Activated B cell treated with CpG ODN at 0.5 μM for 24 hours (primary cell): ENCODE measurements at regions not wholly inside any gene's neighbourhood (a gene's known extent, or its start where the extent isn't known, plus 50 kb on each side); places are given as distances from the start of the nearest gene placed in this dataset.

Source experiments
- ATAC-seq: fragments of 200-7000 bp; cut with Tn5 transposase; one replicate; pipeline ENCODE4 v1.10.0; 2021; ENCODE audit warnings: low read depth, mild to moderate bottlenecking, moderate library complexity
- CTCF ChIA-PET: fragments of 350-600 bp; sonication (Branson Sonifier 250); formaldehyde crosslinking; loops from one replicate; lab custom pipeline; 2021; ENCODE audit warnings: antibody characterized with exemption; lab: Charles Lee
- POLR2A ChIA-PET: fragments of 350-600 bp; sonication (Branson Sonifier 250); formaldehyde crosslinking; loops from one replicate; lab custom pipeline; 2021; ENCODE audit warnings: antibody characterized with exemption; lab: Charles Lee
- DNase-seq: peaks from one replicate; pipeline ENCODE4 v3.0.0; 2022
- H3K27ac Mint-ChIP-seq: one replicate; pipeline ENCODE4 v1.8.0; 2020; ENCODE audit warnings: mixed read lengths
- H3K27me3 Mint-ChIP-seq: one replicate; pipeline ENCODE4 v1.8.0; 2021; ENCODE audit warnings: mixed read lengths
- H3K36me3 Mint-ChIP-seq: one replicate; pipeline ENCODE4 v1.8.0; 2021; ENCODE audit warnings: low read depth, mixed read lengths
- H3K4me1 Mint-ChIP-seq: one replicate; pipeline ENCODE4 v1.8.0; 2021; ENCODE audit warnings: mixed read lengths
- H3K4me3 Mint-ChIP-seq: one replicate; pipeline ENCODE4 v1.8.0; 2020; ENCODE audit warnings: mild to moderate bottlenecking, mixed read lengths
- H3K9me3 Mint-ChIP-seq: one replicate; pipeline ENCODE4 v1.8.0; 2020; ENCODE audit warnings: mixed read lengths
- intact Hi-C: fragments of 100-400 bp; cut with micrococcal nuclease; formaldehyde crosslinking; loops from one replicate; pipeline ENCODE4 v1.15.1; 2024
- TF ChIP-seq, protein P1 (sequence below): fragments of 200-600 bp; IDR thresholded peaks from one replicate; pipeline ENCODE4 v1.8.0; 2022; ENCODE audit warnings: antibody characterized with exemption, mild to moderate bottlenecking

DNA sequence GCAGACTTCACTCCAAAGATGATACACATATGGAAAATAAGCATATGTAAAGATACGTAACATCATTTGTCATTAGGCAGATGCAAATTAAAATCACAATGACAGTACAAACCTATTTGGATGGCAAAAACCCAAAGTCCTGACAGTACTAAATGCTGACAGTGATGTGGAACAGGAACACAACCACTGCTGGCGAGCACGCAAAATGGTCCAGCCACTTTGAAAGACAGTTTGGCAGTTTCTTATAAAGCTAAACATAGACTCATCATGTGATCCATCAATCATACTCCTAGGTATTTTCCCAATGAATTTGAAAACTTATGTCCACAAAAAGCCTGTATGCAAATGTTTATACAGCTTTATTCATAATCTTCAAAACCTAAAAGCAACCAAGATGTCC, 200.7 kb downstream of the RAMP3 start:
- ATAC-seq (no peak), DNase-seq (no peak)
- peaks cover 8% of the 10 kb centered on the region for H3K27me3 Mint-ChIP-seq
- TF ChIP-seq, protein P1, sequence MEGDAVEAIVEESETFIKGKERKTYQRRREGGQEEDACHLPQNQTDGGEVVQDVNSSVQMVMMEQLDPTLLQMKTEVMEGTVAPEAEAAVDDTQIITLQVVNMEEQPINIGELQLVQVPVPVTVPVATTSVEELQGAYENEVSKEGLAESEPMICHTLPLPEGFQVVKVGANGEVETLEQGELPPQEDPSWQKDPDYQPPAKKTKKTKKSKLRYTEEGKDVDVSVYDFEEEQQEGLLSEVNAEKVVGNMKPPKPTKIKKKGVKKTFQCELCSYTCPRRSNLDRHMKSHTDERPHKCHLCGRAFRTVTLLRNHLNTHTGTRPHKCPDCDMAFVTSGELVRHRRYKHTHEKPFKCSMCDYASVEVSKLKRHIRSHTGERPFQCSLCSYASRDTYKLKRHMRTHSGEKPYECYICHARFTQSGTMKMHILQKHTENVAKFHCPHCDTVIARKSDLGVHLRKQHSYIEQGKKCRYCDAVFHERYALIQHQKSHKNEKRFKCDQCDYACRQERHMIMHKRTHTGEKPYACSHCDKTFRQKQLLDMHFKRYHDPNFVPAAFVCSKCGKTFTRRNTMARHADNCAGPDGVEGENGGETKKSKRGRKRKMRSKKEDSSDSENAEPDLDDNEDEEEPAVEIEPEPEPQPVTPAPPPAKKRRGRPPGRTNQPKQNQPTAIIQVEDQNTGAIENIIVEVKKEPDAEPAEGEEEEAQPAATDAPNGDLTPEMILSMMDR, result no peak
- ChIA-PET POLR2A (no interaction called here), CTCF (no interaction called here)
- no peak overlapping the region for H3K27ac Mint-ChIP-seq
- H3K36me3 Mint-ChIP-seq, result no peaks in the 10 kb centered on the region
- no peak overlapping the region for H3K4me3 Mint-ChIP-seq
- H3K9me3 Mint-ChIP-seq, result no peaks in the 10 kb centered on the region
- intact Hi-C loops, result no loop called here
- H3K4me1 Mint-ChIP-seq, result no peaks in the 10 kb centered on the region

DNA sequence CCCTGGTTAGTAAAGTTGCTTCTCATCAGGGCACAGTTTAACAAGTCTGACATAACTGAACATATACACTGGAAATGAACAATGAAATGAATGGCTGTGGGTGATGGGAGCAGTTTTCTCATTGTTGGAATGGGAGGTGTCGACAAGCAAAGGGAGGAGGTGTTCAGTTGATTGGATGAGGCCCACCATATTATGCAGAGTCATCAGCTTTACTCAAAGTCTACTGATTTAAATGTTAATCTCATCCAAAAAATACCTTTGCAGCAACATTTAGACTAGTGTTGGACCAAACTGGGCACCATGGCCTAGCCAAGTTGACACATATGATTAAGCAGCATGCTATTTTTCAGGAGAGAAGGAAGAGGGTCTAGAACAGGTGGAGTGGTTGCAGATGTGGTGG, 201.7 kb downstream of the RAMP3 start:
- no peaks in the 10 kb centered on the region for H3K4me1 Mint-ChIP-seq
- no peaks in the 10 kb centered on the region for H3K36me3 Mint-ChIP-seq
- intact Hi-C loops, result no loop called here
- TF ChIP-seq, protein P1, result no peak
- H3K9me3 Mint-ChIP-seq, result no peaks in the 10 kb centered on the region
- ATAC-seq, result no peak
- CTCF ChIA-PET, result no interaction called here
- no peak for DNase-seq
- no peak overlapping the region for H3K4me3 Mint-ChIP-seq
- peaks cover 3% of the 10 kb centered on the region for H3K27me3 Mint-ChIP-seq
- POLR2A ChIA-PET, result no interaction called here
- no peak overlapping the region for H3K27ac Mint-ChIP-seq

DNA sequence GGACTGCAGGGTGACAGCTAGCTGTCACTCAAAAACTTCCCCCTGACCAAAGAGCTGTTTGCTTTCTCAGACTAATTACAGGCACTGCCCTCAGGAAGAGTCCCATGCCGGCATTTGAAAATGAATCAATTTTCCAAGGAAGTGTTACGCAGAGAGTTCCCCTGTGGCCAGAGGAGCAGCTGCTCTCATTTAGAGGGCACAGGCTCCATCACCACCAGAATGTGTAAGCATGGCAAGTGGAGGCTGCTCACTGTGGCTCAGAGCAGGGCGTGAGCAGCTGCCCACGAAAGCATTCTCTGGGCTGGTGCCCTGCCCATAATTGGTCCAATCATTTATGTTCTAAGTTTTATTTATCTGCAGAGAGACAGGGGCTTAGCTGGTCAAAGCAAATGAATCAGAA, 202.2 kb downstream of the RAMP3 start:
- Mint-ChIP-seq H3K36me3 (no peaks in the 10 kb centered on the region), H3K27me3 (no peaks in the 10 kb centered on the region), H3K27ac (no peak overlapping the region), H3K4me3 (no peak overlapping the region), H3K4me1 (no peaks in the 10 kb centered on the region), H3K9me3 (no peaks in the 10 kb centered on the region)
- ATAC-seq (no peak), DNase-seq (no peak)
- intact Hi-C loops, result no loop called here
- TF ChIP-seq, protein P1, result no peak
- CTCF ChIA-PET, result no interaction called here
- POLR2A ChIA-PET, result no interaction called here

DNA sequence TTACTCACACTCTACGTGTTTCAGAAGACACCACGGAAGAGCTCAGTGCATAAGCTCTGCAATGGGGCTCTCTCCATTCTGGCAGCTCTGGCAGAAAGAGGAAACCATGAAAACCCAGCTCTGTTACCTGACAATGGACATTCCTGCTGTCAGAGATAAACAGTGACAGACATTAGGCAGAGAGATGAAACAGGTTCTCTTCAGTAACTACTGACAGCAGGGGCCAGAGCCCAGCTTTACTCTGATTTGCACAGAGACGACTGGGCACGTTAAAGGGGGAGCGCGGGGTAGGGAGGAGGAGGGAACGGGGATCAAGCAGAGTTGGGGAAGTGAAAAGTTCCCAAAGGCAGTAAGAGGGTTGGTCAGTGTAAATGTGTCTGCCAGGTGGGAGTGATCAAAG, 206.1 kb downstream of the RAMP3 start:
- intact Hi-C loops, result no loop called here
- no peaks in the 10 kb centered on the region for H3K9me3 Mint-ChIP-seq
- DNase-seq (no peak), ATAC-seq (no peak)
- H3K36me3 Mint-ChIP-seq, result no peaks in the 10 kb centered on the region
- no peak overlapping the region for H3K4me3 Mint-ChIP-seq
- POLR2A ChIA-PET, result no interaction called here
- CTCF ChIA-PET, result no interaction called here
- no peak overlapping the region for H3K27ac Mint-ChIP-seq
- TF ChIP-seq, protein P1, result no peak
- no peaks in the 10 kb centered on the region for H3K27me3 Mint-ChIP-seq
- H3K4me1 Mint-ChIP-seq, result no peaks in the 10 kb centered on the region

DNA sequence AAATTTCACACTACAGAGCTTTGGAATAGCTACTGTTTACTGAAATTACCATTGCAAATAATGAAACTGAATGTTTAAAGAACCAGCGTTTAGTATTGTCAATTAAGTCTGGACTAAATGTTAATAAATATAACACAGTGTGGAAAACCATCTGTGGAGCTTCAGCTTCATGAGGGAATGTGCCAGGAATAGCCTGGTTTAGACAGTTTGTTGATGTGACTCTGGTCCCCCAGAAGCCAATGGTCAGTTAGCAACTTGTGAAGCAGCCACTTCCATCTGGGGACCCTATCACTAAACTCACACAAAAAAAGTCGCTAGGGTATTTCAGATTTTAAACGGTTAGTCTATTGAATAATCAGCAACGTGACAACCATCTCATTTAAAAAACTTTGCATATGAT, 207.8 kb downstream of the RAMP3 start:
- POLR2A ChIA-PET, result no interaction called here
- no peaks in the 10 kb centered on the region for H3K4me1 Mint-ChIP-seq
- DNase-seq (no peak), ATAC-seq (no peak)
- H3K27me3 Mint-ChIP-seq, result peaks cover 1% of the 10 kb centered on the region
- H3K36me3 Mint-ChIP-seq, result no peaks in the 10 kb centered on the region
- no peak overlapping the region for H3K27ac Mint-ChIP-seq
- TF ChIP-seq, protein P1, result no peak
- intact Hi-C loops, result no loop called here
- H3K9me3 Mint-ChIP-seq, result peaks cover 4% of the 10 kb centered on the region
- H3K4me3 Mint-ChIP-seq, result no peak overlapping the region
- CTCF ChIA-PET, result no interaction called here
